H1 (cell line): ENCODE measurements at regions not wholly inside any gene's neighbourhood (a gene's known extent, or its start where the extent isn't known, plus 50 kb on each side); places are given as distances from the start of the nearest gene placed in this dataset.

Experiments
- ATF3 ChIP-seq: IDR thresholded peaks from 2 replicates; pipeline ENCODE4 v1.6.1; 2011; ENCODE audit warnings: low read depth, mild to moderate bottlenecking, low read length; ENCODE audit not compliant: insufficient read depth
- BACH1 ChIP-seq: IDR thresholded peaks from 2 replicates; pipeline ENCODE4 v1.6.1; 2012; ENCODE audit warnings: low read length, improper control_type of control experiment
- BCL11A ChIP-seq, 2 experiments: IDR thresholded peaks; one replicate each; pipeline ENCODE4 v1.6.1; 2011; ENCODE audit warnings: low read depth in 2 of 2, low read length in 2 of 2, mild to moderate bottlenecking in 2 of 2
- CHD2 ChIP-seq: IDR thresholded peaks from 2 replicates; pipeline ENCODE4 v1.6.1; 2012; ENCODE audit warnings: low read length, improper control_type of control experiment
- MAX ChIP-seq: IDR thresholded peaks from 2 replicates; pipeline ENCODE4 v1.6.1; 2012; ENCODE audit warnings: inconsistent platforms
- TEAD4 ChIP-seq: IDR thresholded peaks from 2 replicates; pipeline ENCODE4 v1.6.1; 2012; ENCODE audit warnings: low read depth, low read length, inconsistent platforms, mixed read lengths
- TF ChIP-seq, protein P1 (sequence below), 3 experiments: IDR thresholded peaks; 1 replicate in 2 of 3; 2 replicates in 1 of 3; pipeline versions ENCODE4 v1.5.1 to v1.6.1; 2011; ENCODE audit warnings: low read length in 3 of 3, mild to moderate bottlenecking in 3 of 3, inconsistent platforms in 2 of 3, low read depth in 1 of 3, moderate library complexity in 1 of 3; ENCODE audit not compliant: insufficient read depth in 1 of 3; ENCODE audit errors: control extremely low read depth in 1 of 3

GRCh38 chr1:193747579-193747978, 561.2 kb upstream of the B3GALT2 start:
- TF ChIP-seq ATF3: no peak
- TF ChIP-seq MAX: no peak
- TF ChIP-seq BACH1: no peak
- TF ChIP-seq CHD2: no peak
- TF ChIP-seq, protein P1, sequence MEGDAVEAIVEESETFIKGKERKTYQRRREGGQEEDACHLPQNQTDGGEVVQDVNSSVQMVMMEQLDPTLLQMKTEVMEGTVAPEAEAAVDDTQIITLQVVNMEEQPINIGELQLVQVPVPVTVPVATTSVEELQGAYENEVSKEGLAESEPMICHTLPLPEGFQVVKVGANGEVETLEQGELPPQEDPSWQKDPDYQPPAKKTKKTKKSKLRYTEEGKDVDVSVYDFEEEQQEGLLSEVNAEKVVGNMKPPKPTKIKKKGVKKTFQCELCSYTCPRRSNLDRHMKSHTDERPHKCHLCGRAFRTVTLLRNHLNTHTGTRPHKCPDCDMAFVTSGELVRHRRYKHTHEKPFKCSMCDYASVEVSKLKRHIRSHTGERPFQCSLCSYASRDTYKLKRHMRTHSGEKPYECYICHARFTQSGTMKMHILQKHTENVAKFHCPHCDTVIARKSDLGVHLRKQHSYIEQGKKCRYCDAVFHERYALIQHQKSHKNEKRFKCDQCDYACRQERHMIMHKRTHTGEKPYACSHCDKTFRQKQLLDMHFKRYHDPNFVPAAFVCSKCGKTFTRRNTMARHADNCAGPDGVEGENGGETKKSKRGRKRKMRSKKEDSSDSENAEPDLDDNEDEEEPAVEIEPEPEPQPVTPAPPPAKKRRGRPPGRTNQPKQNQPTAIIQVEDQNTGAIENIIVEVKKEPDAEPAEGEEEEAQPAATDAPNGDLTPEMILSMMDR (IDR thresholded peaks at IDR 0.05; ENCODE audit: control extremely low read depth in 1 of 3, insufficient read depth in 1 of 3, low read depth in 1 of 3, low read length in 3 of 3): no peak
- no peak for TF ChIP-seq TEAD4
- TF ChIP-seq BCL11A (IDR thresholded peaks at IDR 0.05; ENCODE audit: low read depth in 2 of 2, low read length in 2 of 2): no peak
